ENCODE measurements at regions not wholly inside any gene's neighbourhood (a gene's known extent, or its start where the extent isn't known, plus 50 kb on each side); places are given as distances from the start of the nearest gene placed in this dataset.

- DNase-seq = no peak
Measured at GRCh38 chr16:62657116-62657515, 620.9 kb upstream of the CDH8 start.

GRCh38 chr16:62652441-62653120 lies 616.3 kb upstream of the CDH8 start:
- no peak for DNase-seq

GRCh38 chr16:62648256-62648655 lies 612.0 kb upstream of the CDH8 start:
- no peak for DNase-seq

GRCh38 chr16:62644030-62644812 lies 608.0 kb upstream of the CDH8 start:
- DNase-seq = no peak

GRCh38 chr16:62642677-62643076 lies 606.4 kb upstream of the CDH8 start:
- no peak for DNase-seq

GRCh38 chr16:62639890-62640289 lies 603.7 kb upstream of the CDH8 start:
- DNase-seq = no peak

- DNase-seq = no peak
Measured at GRCh38 chr16:62638964-62639870, 603.0 kb upstream of the CDH8 start.

GRCh38 chr16:62638324-62638911 lies 602.2 kb upstream of the CDH8 start:
- no peak for DNase-seq

GRCh38 chr16:62625326-62625725 lies 589.1 kb upstream of the CDH8 start:
- DNase-seq = no peak

GRCh38 chr16:62620275-62620674 lies 584.0 kb upstream of the CDH8 start:
- no peak for DNase-seq

- no peak for DNase-seq
Measured at GRCh38 chr16:62615526-62615925, 579.3 kb upstream of the CDH8 start.

- DNase-seq = no peak
Measured at GRCh38 chr16:62610291-62610690, 574.1 kb upstream of the CDH8 start.

GRCh38 chr16:62602790-62603189 lies 566.6 kb upstream of the CDH8 start:
- DNase-seq = no peak

- DNase-seq = no peak
Measured at GRCh38 chr16:62597875-62598274, 561.6 kb upstream of the CDH8 start.

- DNase-seq = no peak
Measured at GRCh38 chr16:62596584-62596983, 560.3 kb upstream of the CDH8 start.

GRCh38 chr16:62596125-62596524 lies 559.9 kb upstream of the CDH8 start:
- no peak for DNase-seq

GRCh38 chr16:62586128-62586862 lies 550.1 kb upstream of the CDH8 start:
- no peak for DNase-seq

- no peak for DNase-seq
Measured at GRCh38 chr16:62585041-62585545, 548.9 kb upstream of the CDH8 start.

GRCh38 chr16:62583414-62583813 lies 547.2 kb upstream of the CDH8 start:
- no peak for DNase-seq

- DNase-seq = no peak
Measured at GRCh38 chr16:62573466-62573865, 537.2 kb upstream of the CDH8 start.

- DNase-seq = no peak
Measured at GRCh38 chr16:62568926-62569325, 532.7 kb upstream of the CDH8 start.

GRCh38 chr16:62565706-62566105 lies 529.5 kb upstream of the CDH8 start:
- no peak for DNase-seq

Data from NCI-H2171 treated with DMSO at 0.1 percent for 48 hours (cell line).